Right cardiac atrium (tissue), 5 donors: ENCODE measurements at regions not wholly inside any gene's neighbourhood (a gene's known extent, or its start where the extent isn't known, plus 50 kb on each side); places are given as distances from the start of the nearest gene placed in this dataset.
A peak's percentile ranks its signal among the peaks of the same experiment; 100 is the strongest.

ENCODE experiments used
- ATAC-seq, 2 donors: fragments of 200-7000 bp; cut with Tn5 transposase; one replicate each; pipeline versions ENCODE4 v1.8.0 to v1.9.1; 2020; ENCODE audit warnings: moderate library complexity in 2 of 2, mild to moderate bottlenecking in 1 of 2
- DNase-seq, 3 donors: peaks; one replicate each; pipeline ENCODE4 v3.0.0-alpha.2; 2020
- H3K27ac ChIP-seq: one replicate; pipeline ENCODE4 v1.5.1; 2013; ENCODE audit warnings: mild to moderate bottlenecking, low read length, control low read depth, moderate library complexity
- H3K27me3 ChIP-seq: one replicate; pipeline ENCODE4 v1.6.1; 2013; ENCODE audit not compliant: control insufficient read depth, insufficient read depth
- H3K4me1 ChIP-seq: one replicate; pipeline ENCODE4 v1.6.1; 2013; ENCODE audit warnings: low read length; ENCODE audit not compliant: control insufficient read depth, insufficient read depth
- H3K4me3 ChIP-seq: one replicate; pipeline ENCODE4 v1.5.1; 2013; ENCODE audit warnings: low read length, control low read depth
- H3K9me3 ChIP-seq: one replicate; pipeline ENCODE4 v1.6.1; 2013; ENCODE audit warnings: low read length; ENCODE audit not compliant: control insufficient read depth
- WGBS: extraction: QIAGEN DNeasy Blood & Tissue Kit; methylation state at CpG from one replicate; pipeline ENCODE4 v1.1.7; 2013; 5-methylcytosine and 5-hydroxymethylcytosine counted together
- intact Hi-C, 4 donors: fragments of 100-400 bp; cut with DNase I; formaldehyde crosslinking; loops; one replicate each; pipeline versions ENCODE4 v1.11.0 to v1.14.0; 2022 to 2023
- donor health status: healthy with polysubstance abuse.
- donor health status: DM: no; HTN: yes; CAD: no.
- donor health status: DM: no; HTN: no; CAD: no.
- donor health status: DM: no; HTN: yes; CAD: no; lungs with severe emphysema.
- donor health status: DM: yes; HTN: yes; CAD: no.

GRCh38 chr5:110134963-110135935, 445.5 kb downstream of the MAN2A1 start:
- no peak overlapping the region for H3K27ac ChIP-seq
- DNase-seq (no peak), ATAC-seq (no peak)
- H3K27me3 ChIP-seq, result no peaks in the 10 kb centered on the region
- H3K4me3 ChIP-seq, result no peak overlapping the region
- H3K4me1 ChIP-seq, result no peaks in the 10 kb centered on the region
- WGBS, result 74% methylated on average over 11 of the region's 11 CpGs
- intact Hi-C loops, result no loop called here
- H3K9me3 ChIP-seq, result no peaks in the 10 kb centered on the region

DNA sequence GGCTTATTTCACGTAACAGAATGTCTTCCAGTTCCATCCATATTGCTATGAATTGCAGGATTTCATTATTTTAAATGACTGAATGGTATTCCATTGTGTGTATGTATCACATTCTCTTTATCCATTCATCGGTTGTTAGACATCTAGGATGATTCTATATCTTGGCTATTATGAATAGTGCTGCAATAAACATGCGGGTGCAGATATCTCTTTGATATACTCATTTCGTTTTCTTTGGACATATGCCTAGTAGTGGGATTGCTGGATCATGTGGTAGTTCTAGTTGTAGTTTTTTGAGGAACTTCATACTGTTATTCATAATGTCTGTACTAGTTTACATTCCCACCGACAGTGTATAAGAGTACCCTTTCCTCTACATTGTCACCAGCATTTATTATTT, 460.5 kb downstream of the MAN2A1 start:
- Histone ChIP-seq H3K4me1 (no peaks in the 10 kb centered on the region), H3K9me3 (no peaks in the 10 kb centered on the region), H3K27ac (no peak overlapping the region), H3K27me3 (no peaks in the 10 kb centered on the region), H3K4me3 (no peak overlapping the region)
- WGBS, result 51% methylated on average over 5 of the region's 5 CpGs
- ATAC-seq, result no peak
- intact Hi-C loops, result no loop called here
- no peak for DNase-seq

DNA sequence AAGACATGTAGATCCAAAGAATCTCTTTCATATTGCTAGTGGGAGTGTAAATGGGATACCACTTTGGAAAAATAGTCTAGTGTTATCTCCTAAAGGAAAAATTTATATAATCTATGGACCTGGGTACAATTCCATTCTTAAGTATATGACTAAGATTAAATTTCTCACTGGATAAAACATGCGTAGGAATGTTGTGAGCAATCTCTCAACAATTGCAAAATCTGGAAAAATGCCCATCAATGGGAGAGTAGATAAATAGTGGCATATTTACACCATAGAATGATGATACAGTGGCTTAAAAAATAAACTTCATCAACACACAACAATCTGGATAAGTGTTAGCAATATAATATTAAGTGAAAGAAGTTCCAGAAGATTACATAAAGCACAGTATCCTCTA, 469.5 kb downstream of the MAN2A1 start:
- H3K27me3 ChIP-seq, result no peaks in the 10 kb centered on the region
- no peak overlapping the region for H3K4me3 ChIP-seq
- 59% methylated on average over 1 of the region's 1 CpG for WGBS
- ATAC-seq (no peak), DNase-seq (no peak)
- no peaks in the 10 kb centered on the region for H3K4me1 ChIP-seq
- intact Hi-C loops, result no loop called here
- no peak overlapping the region for H3K27ac ChIP-seq
- H3K9me3 ChIP-seq, result no peaks in the 10 kb centered on the region

DNA sequence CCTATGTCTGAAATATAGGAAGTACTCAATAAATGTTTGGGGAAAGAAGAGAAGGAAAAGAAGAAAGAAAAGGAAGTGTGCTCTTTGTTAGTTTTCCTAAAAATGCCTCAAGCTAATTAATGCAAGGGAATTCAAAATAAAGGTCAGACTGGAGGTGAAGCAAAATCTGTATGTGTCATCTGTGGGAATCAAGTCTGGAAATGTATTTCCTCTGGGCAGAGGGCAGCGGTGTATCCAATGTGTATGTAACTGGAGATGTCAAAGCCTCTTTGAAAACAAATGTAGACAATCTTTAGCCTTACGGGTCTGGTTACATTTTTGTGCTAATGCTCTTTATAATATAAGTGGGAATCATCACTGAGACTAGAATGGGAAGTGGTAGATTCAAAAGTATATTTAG, 471.4 kb downstream of the MAN2A1 start:
- intact Hi-C loops, result no loop called here
- Histone ChIP-seq H3K27me3 (no peaks in the 10 kb centered on the region), H3K27ac (no peak overlapping the region), H3K9me3 (no peaks in the 10 kb centered on the region), H3K4me3 (no peak overlapping the region), H3K4me1 (no peaks in the 10 kb centered on the region)
- 85% methylated on average over 2 of the region's 2 CpGs for WGBS
- ATAC-seq (no peak), DNase-seq (no peak)

GRCh38 chr5:110165366-110165765, 475.6 kb downstream of the MAN2A1 start:
- ATAC-seq (no peak), DNase-seq (no peak)
- no peaks in the 10 kb centered on the region for H3K27me3 ChIP-seq
- H3K4me1 ChIP-seq, result no peaks in the 10 kb centered on the region
- H3K27ac ChIP-seq, result no peak overlapping the region
- intact Hi-C loops, result no loop called here
- H3K4me3 ChIP-seq, result no peak overlapping the region
- H3K9me3 ChIP-seq, result no peaks in the 10 kb centered on the region

GRCh38 chr5:110167384-110167783, 477.7 kb downstream of the MAN2A1 start:
- no peaks in the 10 kb centered on the region for H3K27me3 ChIP-seq
- intact Hi-C loops, result no loop called here
- H3K4me1 ChIP-seq, result no peaks in the 10 kb centered on the region
- DNase-seq (no peak), ATAC-seq (no peak)
- WGBS, result 90% methylated on average over 2 of the region's 2 CpGs
- no peak overlapping the region for H3K27ac ChIP-seq
- H3K4me3 ChIP-seq, result no peak overlapping the region
- H3K9me3 ChIP-seq, result no peaks in the 10 kb centered on the region

DNA sequence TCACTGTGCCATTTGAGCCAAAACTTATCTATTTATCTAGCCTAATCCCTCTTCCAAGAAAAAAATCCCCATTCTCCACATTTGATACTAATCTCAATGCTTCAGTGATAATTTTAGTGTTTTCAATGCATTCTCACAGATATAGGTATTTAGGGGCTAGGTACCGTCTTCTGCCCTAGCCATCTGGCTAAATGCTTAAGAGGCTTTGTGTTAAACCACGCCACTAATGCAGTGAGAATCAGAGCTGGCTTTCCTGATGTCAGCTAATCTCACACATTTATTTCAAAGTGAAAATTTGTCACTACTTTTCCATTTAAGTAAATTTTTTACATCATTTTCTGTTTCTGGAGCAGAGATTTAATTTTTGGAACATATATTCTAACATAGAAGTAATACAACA, 479.7 kb downstream of the MAN2A1 start:
- DNase-seq (no peak), ATAC-seq (no peak)
- Histone ChIP-seq H3K27me3 (no peaks in the 10 kb centered on the region), H3K4me1 (no peaks in the 10 kb centered on the region), H3K27ac (no peak overlapping the region), H3K4me3 (no peak overlapping the region), H3K9me3 (no peaks in the 10 kb centered on the region)
- 81% methylated on average over 2 of the region's 2 CpGs for WGBS
- intact Hi-C loops, result no loop called here

DNA sequence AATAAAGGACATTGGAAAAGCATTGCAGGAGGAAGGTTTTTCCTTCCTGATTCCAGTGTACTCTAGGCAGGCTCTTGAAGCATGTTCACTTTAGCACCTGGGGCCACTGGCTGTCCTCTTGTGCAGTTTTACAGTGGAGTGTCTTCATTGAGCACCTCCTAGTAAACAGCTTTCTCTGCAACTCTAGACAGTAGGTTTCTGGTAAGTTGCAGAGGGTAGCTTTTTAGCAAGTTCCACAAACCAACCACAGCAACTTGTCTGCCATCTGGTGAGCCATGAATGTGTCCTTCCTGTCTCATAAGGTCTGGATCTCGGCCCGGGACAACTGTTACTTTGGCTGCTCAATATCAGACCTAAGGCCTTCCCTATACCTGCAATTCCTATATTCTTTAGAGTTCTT, 488.0 kb downstream of the MAN2A1 start:
- Histone ChIP-seq H3K4me3 (no peak overlapping the region), H3K27ac (no peak overlapping the region), H3K4me1 (no peaks in the 10 kb centered on the region), H3K27me3 (no peaks in the 10 kb centered on the region), H3K9me3 (no peaks in the 10 kb centered on the region)
- DNase-seq (peak in 1 of 3 donors; percentile 22), ATAC-seq (no peak)
- intact Hi-C loops, result no loop called here
- 78% methylated on average over 2 of the region's 2 CpGs for WGBS

- intact Hi-C loops, result no loop called here
- 44% methylated on average over 2 of the region's 2 CpGs for WGBS
- no peaks in the 10 kb centered on the region for H3K4me1 ChIP-seq
These were observed 489.6 kb downstream of the MAN2A1 start for GRCh38 chr5:110179321-110179720.

DNA sequence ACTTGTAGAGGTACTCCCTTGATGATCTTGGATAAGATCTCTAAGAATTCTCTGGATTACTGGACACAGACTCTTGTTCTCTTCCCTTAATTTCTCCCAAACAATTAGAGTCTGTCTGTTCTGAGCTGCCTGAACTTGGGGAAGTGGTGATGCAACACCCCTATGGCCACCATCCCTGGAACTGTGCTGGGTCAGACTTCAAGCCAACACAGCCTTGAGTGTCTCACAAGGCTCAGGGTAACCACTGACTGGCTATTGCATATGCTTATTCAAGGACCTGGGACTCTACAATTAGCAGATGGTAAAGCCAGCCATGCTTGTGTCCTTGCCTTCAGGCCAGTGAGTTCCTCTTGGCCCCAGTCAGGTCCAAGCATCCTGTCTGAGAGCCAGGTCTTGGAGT, 504.5 kb downstream of the MAN2A1 start:
- no peaks in the 10 kb centered on the region for H3K27me3 ChIP-seq
- no peak for ATAC-seq
- intact Hi-C loops, result no loop called here
- no peak overlapping the region for H3K27ac ChIP-seq
- H3K9me3 ChIP-seq, result no peaks in the 10 kb centered on the region
- DNase-seq, result no peak
- H3K4me3 ChIP-seq, result no peak overlapping the region
- H3K4me1 ChIP-seq, result no peaks in the 10 kb centered on the region

More at GRCh38 chr5:110179321-110179720, 489.6 kb downstream of the MAN2A1 start:
- no peaks in the 10 kb centered on the region for H3K9me3 ChIP-seq
- DNase-seq (no peak), ATAC-seq (no peak)
- no peak overlapping the region for H3K27ac ChIP-seq
- H3K4me3 ChIP-seq, result no peak overlapping the region
- no peaks in the 10 kb centered on the region for H3K27me3 ChIP-seq

- no peak for ATAC-seq
- Histone ChIP-seq H3K27ac (no peak overlapping the region), H3K9me3 (no peaks in the 10 kb centered on the region), H3K4me3 (no peak overlapping the region), H3K4me1 (no peaks in the 10 kb centered on the region), H3K27me3 (no peaks in the 10 kb centered on the region)
- WGBS, result 93% methylated on average over 1 of the region's 1 CpG
- DNase-seq, result no peak
- intact Hi-C loops, result no loop called here
These were observed 505.6 kb downstream of the MAN2A1 start for GRCh38 chr5:110195288-110195687.

DNA sequence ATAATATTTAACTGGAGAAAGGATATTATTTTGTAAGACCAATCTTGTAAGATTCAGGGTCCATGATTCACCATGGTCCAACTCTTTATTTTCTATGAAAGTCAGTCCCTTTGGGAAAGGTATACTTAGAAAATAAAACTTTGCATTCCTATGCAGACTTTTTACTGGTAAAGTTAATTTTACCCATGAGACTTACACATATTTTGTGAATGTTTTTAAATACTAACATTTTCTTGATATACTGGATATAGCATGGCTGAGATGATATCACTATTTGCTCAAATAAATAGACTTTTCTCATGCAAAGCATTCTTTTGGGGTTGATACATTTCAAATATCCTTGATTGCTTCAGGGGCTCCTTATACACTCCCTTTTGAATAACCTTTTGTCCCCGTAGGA, 512.1 kb downstream of the MAN2A1 start:
- intact Hi-C loops, result no loop called here
- no peaks in the 10 kb centered on the region for H3K4me1 ChIP-seq
- DNase-seq (no peak), ATAC-seq (no peak)
- H3K4me3 ChIP-seq, result no peak overlapping the region
- 33% methylated on average over 1 of the region's 1 CpG for WGBS
- no peak overlapping the region for H3K27ac ChIP-seq
- no peaks in the 10 kb centered on the region for H3K27me3 ChIP-seq
- H3K9me3 ChIP-seq, result no peaks in the 10 kb centered on the region
